Aorta (tissue), 5 donors: ENCODE measurements at regions not wholly inside any gene's neighbourhood (a gene's known extent, or its start where the extent isn't known, plus 50 kb on each side); places are given as distances from the start of the nearest gene placed in this dataset.

ENCODE experiments used
- ATAC-seq: fragments of 200-7000 bp; cut with Tn5 transposase; one replicate; pipeline ENCODE4 v1.9.1; 2022; ENCODE audit warnings: moderate library complexity; ENCODE audit not compliant: low FRiP score
- DNase-seq, 2 donors: peaks; one replicate each; pipeline ENCODE4 v3.0.0-alpha.2; 2020
- H3K27ac ChIP-seq, 2 donors: one replicate each; pipeline ENCODE4 v1.5.1; 2013; ENCODE audit warnings: low read length in 2 of 2, mild to moderate bottlenecking in 2 of 2, moderate library complexity in 2 of 2, control low read depth in 1 of 2, inconsistent platforms in 1 of 2, low read depth in 1 of 2
- H3K27me3 ChIP-seq, 2 donors: one replicate each; pipeline ENCODE4 v1.6.1; 2013; ENCODE audit warnings: control low read depth in 1 of 2, low read length in 1 of 2, mild to moderate bottlenecking in 1 of 2, moderate library complexity in 1 of 2; ENCODE audit not compliant: insufficient read depth in 2 of 2, control insufficient read depth in 1 of 2
- H3K36me3 ChIP-seq, 2 donors: one replicate each; pipeline ENCODE4 v1.6.1; 2013; ENCODE audit warnings: control low read depth in 1 of 2, low read length in 1 of 2, mild to moderate bottlenecking in 1 of 2; ENCODE audit not compliant: insufficient read depth in 2 of 2, control insufficient read depth in 1 of 2
- H3K4me1 ChIP-seq, 2 donors: one replicate each; pipeline ENCODE4 v1.6.1; 2013; ENCODE audit warnings: low read length in 2 of 2, control low read depth in 1 of 2, mild to moderate bottlenecking in 1 of 2, moderate library complexity in 1 of 2; ENCODE audit not compliant: insufficient read depth in 2 of 2, control insufficient read depth in 1 of 2
- H3K4me3 ChIP-seq, 2 donors: one replicate each; pipeline ENCODE4 v1.5.1; 2013; ENCODE audit warnings: low read length in 2 of 2, control low read depth in 1 of 2, mild to moderate bottlenecking in 1 of 2
- H3K9me3 ChIP-seq: one replicate; pipeline ENCODE4 v1.6.1; 2013; ENCODE audit warnings: mild to moderate bottlenecking, low read length; ENCODE audit not compliant: control insufficient read depth
- WGBS, 2 donors: extraction: QIAGEN DNeasy Blood & Tissue Kit; methylation state at CpG; one replicate each; pipeline ENCODE4 v1.1.7; 2013; 5-methylcytosine and 5-hydroxymethylcytosine counted together
- intact Hi-C, 2 donors: fragments of 100-400 bp; cut with DNase I; formaldehyde crosslinking; loops; one replicate each; pipeline versions ENCODE4 v1.14.2 to v1.15.0; 2022
- donor health status: healthy with polysubstance abuse.
- donor health status: Bipolar disorder and iron deficiency.
- donor health status: DM: no; HTN: no; CAD: no.
- donor health status: DM: no; HTN: no; CAD: no.
- donor health status: DM: yes; HTN: yes; CAD: no.

GRCh38 chr1:169052727-169053126, 53.8 kb upstream of the ATP1B1 start:
- WGBS, 2 donors = 66 to 71% methylated on average over 1 of the region's 1 CpG
- intact Hi-C loops = no loop called here
- ATAC-seq (no peak), DNase-seq (no peak)
- Histone ChIP-seq H3K36me3 (no peaks in the 10 kb centered on the region), H3K4me3 (no peak overlapping the region), H3K9me3 (no peaks in the 10 kb centered on the region), H3K4me1 (no peaks in the 10 kb centered on the region), H3K27me3 (no peaks in the 10 kb centered on the region), H3K27ac (no peak overlapping the region)

GRCh38 chr1:169053196-169053595, 53.3 kb upstream of the ATP1B1 start:
- Histone ChIP-seq H3K4me1 (no peaks in the 10 kb centered on the region), H3K4me3 (no peak overlapping the region), H3K36me3 (no peaks in the 10 kb centered on the region), H3K27ac (no peak overlapping the region), H3K9me3 (no peaks in the 10 kb centered on the region), H3K27me3 (no peaks in the 10 kb centered on the region)
- intact Hi-C loops = no loop called here
- DNase-seq (no peak), ATAC-seq (no peak)
- 76 to 82% methylated on average over 4 of the region's 4 CpGs for WGBS, 2 donors
